OCI-LY3 (cell line): ENCODE measurements at regions not wholly inside any gene's neighbourhood (a gene's known extent, or its start where the extent isn't known, plus 50 kb on each side); places are given as distances from the start of the nearest gene placed in this dataset.

ENCODE experiments used
- EZH2phosphoT487 ChIP-seq: fragments of 200-600 bp; shearing (Covaris generic); IDR thresholded peaks from 2 replicates; pipeline ENCODE4 v1.6.1; 2018; ENCODE audit warnings: antibody characterized with exemption, mixed run types, low read depth
- TF ChIP-seq, protein P1 (sequence below): fragments of 200-600, 300-600 bp; sonication (generic); IDR thresholded peaks from 2 replicates; pipeline ENCODE4 v1.5.1; 2014; ENCODE audit warnings: antibody characterized with exemption, low read length, low read depth

DNA sequence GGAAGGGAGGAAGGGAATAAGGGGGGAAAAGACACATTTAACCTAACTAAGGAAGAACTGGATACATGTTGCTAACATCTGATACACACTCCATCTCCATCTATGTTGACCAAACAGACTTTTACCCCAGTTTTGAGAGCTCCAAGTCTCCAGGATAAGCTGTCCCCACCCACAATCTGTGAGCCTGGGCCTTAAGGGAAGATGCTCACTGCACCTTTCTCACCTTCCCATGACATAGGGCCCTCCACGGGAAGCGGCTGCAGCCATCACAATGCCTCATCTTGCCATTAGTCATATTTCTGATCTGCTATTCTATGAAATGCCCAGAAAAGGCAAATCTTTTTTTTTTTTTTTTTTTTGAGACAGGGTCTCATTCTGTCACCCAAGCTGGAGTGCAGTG is 126.6 kb upstream of the SALL4 start:
- TF ChIP-seq, protein P1, sequence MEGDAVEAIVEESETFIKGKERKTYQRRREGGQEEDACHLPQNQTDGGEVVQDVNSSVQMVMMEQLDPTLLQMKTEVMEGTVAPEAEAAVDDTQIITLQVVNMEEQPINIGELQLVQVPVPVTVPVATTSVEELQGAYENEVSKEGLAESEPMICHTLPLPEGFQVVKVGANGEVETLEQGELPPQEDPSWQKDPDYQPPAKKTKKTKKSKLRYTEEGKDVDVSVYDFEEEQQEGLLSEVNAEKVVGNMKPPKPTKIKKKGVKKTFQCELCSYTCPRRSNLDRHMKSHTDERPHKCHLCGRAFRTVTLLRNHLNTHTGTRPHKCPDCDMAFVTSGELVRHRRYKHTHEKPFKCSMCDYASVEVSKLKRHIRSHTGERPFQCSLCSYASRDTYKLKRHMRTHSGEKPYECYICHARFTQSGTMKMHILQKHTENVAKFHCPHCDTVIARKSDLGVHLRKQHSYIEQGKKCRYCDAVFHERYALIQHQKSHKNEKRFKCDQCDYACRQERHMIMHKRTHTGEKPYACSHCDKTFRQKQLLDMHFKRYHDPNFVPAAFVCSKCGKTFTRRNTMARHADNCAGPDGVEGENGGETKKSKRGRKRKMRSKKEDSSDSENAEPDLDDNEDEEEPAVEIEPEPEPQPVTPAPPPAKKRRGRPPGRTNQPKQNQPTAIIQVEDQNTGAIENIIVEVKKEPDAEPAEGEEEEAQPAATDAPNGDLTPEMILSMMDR = no peak
- TF ChIP-seq EZH2phosphoT487 = no peak
